ENCODE measurements at regions not wholly inside any gene's neighbourhood (a gene's known extent, or its start where the extent isn't known, plus 50 kb on each side); places are given as distances from the start of the nearest gene placed in this dataset.
"Not testable (repeated sequence)": the region's sequence is repeated elsewhere in the genome, so short reads cannot be mapped to it uniquely, and the experiment has no call there.

DNA sequence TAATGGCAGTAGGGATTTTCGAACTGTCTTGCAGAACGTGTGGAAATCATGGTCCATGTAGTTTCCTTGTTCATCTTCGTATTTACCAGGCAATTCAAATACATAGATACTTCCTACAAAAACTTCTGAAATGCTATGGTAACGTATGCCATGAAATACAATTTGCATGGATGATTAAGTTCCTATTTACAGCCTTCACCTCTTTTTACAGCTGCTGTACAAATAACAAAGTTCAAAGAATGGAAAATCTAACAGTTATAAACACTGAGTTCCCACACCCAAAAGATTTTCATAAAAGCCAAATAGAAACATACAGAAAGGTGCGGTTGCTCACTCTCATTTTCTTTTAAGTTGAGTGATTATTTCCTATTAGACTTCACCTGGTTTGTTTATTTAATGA is 115.8 kb upstream of the TNFSF11 start:
- intact Hi-C loops (cut with DNase I, micrococcal nuclease) = no loop called here

GRCh38 chr13:42466123-42466522 is 107.8 kb upstream of the TNFSF11 start:
- intact Hi-C loops (cut with DNase I, micrococcal nuclease) = no loop called here
- ATAC-seq (no peak), DNase-seq (no peak)

More for the DNA sequence above, 115.8 kb upstream of the TNFSF11 start:
- ATAC-seq = peak; percentile 95
- no peak for DNase-seq

- intact Hi-C loops (cut with DNase I, micrococcal nuclease) = no loop called here
- ATAC-seq (no peak), DNase-seq (no peak)
Measured at GRCh38 chr13:42466609-42467008, 107.3 kb upstream of the TNFSF11 start.

DNA sequence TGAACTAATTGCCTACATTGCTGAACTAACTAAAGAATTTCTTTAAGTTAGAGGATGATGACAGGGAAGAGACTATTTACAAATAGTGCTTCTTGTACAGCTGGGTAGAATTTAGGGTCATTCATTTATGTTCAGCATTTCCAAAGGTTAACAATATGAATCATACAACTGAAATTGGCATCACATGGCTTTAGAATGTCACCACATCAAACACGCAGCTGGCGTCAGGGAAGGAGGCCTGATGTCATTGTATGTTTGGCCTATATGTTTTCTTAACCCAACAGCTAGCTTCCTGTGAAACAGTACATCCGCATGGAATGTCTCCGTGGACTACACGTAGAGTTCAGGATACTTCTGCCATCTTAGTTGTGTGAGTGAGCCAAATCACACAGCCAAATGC is 99.0 kb upstream of the TNFSF11 start:
- DNase-seq (no peak), ATAC-seq (no peak)
- intact Hi-C loops (cut with DNase I, micrococcal nuclease) = no loop called here

DNA sequence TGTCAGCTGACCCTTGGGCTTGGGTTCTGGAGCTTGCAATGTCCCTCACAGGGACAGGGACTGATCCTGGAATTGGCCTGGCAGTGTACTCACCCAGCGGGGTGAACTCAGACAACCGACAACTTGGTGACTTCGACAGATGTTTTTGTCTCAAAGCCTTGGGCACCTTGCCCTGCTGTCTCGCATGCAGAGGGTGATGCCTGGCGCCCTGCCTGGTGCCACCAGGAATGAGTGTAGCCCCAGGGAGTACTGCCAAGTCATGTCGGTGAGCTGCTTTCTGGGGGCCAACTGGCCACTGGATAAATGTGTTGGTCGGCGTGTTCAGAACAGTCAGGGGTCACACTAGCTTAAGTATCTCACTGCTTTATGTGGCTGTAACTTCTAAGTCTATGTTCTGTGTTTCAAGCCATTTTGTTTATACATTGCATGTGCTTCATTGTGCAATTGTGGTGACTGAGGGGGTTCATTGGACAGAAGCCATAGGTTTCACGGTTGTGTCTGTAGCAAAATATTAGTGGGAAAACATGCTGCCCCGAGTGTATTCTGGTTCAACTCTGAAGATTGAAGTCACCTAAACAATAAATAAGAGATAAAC is 96.3 kb upstream of the TNFSF11 start:
- DNase-seq = no peak
- intact Hi-C loops (cut with DNase I, micrococcal nuclease) = no loop called here
- no peak for ATAC-seq

DNA sequence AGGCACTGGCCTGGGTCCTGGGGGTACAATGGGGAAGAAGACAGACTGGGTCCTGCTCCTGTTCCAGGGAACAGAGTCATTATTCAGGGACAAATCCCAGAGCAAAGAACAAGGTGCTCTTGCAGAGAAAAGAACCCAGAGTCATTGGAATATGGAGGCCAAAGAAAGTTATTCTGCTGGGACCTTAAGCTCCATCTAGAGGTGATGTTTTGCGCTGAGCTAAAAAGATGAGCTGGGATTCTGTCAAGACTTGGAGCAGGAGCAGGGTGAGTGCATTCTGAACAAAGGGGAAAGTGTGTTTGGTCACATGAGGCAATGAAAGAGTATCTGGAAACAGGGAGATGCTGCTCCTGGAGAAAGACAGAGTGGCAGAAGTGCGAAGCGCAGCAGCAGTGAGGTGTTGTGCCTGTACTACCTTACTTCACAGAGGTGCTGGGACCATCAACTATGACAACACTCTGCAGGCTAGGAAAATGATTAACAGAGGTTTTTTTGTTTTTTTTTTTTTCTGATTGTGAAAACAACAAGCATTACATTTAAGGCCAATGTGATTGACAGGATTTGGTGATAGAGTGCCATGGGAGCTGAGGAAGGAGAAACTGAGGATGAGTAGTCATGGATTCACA is 95.3 kb upstream of the TNFSF11 start:
- intact Hi-C loops (cut with DNase I, micrococcal nuclease) = no loop called here
- DNase-seq (no peak), ATAC-seq (peak; percentile 73)

DNA sequence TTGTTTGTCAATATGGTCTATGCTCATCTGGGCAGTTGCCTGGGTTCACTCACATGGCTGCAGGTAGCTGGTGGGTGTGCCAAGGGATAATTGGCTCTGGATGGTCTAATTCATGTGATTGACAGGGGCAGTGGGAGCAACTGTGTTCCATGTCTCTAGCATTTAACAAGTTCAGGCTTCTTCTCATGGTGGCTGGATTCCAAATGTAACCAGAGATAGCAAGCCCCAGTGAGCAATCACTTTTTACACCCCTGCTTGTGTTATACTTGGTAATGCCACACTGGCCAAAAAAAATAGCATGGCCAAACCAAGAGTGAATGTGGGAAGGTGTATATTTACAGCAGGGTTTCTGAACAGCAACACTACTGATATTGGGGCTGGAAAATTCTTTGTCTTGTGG is 89.6 kb upstream of the TNFSF11 start:
- ATAC-seq (no peak), DNase-seq (no peak)
- intact Hi-C loops (cut with DNase I, micrococcal nuclease) = no loop called here

GRCh38 chr13:42485272-42485671 is 88.7 kb upstream of the TNFSF11 start:
- ATAC-seq = no peak
- no peak for DNase-seq
- intact Hi-C loops (cut with DNase I, micrococcal nuclease) = no loop called here

GRCh38 chr13:42486711-42487198 is 87.2 kb upstream of the TNFSF11 start:
- intact Hi-C loops (cut with DNase I, micrococcal nuclease) = no loop called here
- ATAC-seq = no peak
- DNase-seq = no peak

DNA sequence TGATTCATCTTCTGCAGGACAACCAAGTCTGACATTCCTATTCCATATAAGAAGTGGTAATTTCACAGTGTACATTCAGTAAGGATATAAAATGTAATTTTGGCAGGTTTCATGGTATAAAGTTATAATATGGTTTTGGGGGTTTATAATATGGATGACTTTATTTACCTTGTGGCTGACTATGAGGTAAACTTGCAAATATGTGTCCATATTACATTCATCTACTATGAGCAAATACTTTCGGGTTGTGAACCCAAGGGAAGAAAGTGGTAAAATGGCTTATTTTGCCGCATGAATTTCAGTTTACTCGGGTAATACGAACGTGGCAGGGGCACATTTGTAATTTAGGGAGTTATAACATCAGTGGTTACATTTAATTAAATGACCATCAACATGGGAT is 86.7 kb upstream of the TNFSF11 start:
- intact Hi-C loops (cut with DNase I, micrococcal nuclease) = no loop called here
- DNase-seq = no peak
- ATAC-seq = no peak

DNA sequence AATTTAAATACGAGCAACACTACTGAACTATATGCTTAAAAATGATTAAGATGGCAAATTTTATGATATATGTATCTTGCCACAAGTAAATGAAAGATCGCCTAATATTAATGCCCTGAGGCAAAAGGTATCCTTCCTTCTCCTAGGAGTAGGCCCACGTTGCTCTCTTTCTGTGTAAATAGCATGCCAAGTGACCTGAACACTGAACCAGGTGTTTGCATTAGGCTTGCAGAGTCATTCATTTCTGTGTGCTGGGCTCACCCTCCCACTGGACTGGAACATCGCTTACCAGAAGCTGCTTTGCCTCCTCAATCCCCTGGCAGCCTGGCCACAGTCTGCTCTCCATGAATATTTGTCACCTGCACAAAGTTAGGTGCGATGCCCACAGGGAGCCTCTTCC is 83.3 kb upstream of the TNFSF11 start:
- ATAC-seq = no peak

DNA sequence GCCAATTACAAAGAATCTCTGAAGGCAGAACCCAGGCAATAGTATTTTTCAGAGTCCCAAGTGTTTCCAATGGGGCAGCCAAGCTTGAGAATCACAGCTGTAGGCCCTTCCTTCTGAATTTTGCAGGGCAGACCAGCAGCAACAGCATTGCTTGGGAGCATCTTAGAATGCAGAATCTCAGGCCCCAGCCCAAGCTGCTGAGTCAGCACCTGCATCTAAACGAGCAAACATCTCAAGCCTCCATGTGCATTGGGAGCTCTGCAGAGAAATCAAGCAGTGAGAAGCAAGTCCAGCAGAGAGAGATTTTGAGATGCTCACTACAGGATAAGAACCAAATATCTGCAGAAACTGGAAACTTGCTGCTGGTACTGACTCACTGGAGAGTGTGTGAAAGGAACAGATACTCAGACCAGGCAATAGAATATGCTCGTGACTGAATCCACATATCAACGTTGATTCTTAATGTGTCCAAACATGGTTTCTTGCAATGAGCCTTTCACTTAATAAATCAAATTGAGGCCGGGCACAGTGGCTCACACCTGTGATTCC is 81.5 kb upstream of the TNFSF11 start:
- intact Hi-C loops (cut with DNase I, micrococcal nuclease) = no loop called here
- no peak for ATAC-seq
- DNase-seq = no peak

More for the DNA sequence above, 83.3 kb upstream of the TNFSF11 start:
- intact Hi-C loops (cut with DNase I, micrococcal nuclease) = no loop called here
- DNase-seq = no peak

GRCh38 chr13:42494157-42494556 is 79.8 kb upstream of the TNFSF11 start:
- no peak for ATAC-seq
- intact Hi-C loops (cut with DNase I, micrococcal nuclease) = no loop called here
- no peak for DNase-seq

GRCh38 chr13:42495255-42495654 is 78.7 kb upstream of the TNFSF11 start:
- intact Hi-C loops (cut with DNase I, micrococcal nuclease) = no loop called here
- no peak for DNase-seq
- ATAC-seq = no peak

- DNase-seq (no peak), ATAC-seq (no peak)
- intact Hi-C loops (cut with DNase I, micrococcal nuclease) = no loop called here
Measured at GRCh38 chr13:42495751-42496150, 78.2 kb upstream of the TNFSF11 start.

- intact Hi-C loops (cut with DNase I, micrococcal nuclease); ATAC-seq; DNase-seq: not testable (repeated sequence)
Measured at GRCh38 chr13:42496926-42497554, 76.9 kb upstream of the TNFSF11 start.

- DNase-seq (no peak), ATAC-seq (no peak)
- intact Hi-C loops (cut with DNase I, micrococcal nuclease) = no loop called here
Measured at GRCh38 chr13:42497798-42498197, 76.2 kb upstream of the TNFSF11 start.

DNA sequence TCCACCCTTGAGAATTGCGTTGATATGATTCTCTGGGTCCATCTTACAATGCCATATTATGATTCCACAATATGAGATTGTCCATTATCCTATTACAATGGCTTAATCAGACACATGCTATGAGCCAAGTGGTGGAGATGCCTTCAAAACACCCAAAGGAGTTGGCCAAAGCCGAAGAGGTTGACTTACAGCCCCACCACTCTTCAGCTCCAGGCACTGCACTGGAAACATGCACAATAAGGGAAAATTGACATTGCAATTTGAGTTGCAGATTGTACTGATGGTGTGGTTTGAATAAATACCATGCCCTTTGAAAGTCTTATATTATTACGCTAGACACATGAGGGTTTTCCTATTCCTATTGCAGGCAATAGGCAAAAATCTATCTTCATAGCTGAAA is 75.4 kb upstream of the TNFSF11 start:
- intact Hi-C loops (cut with DNase I, micrococcal nuclease) = no loop called here

More for the DNA sequence above, 75.4 kb upstream of the TNFSF11 start:
- ATAC-seq (no peak), DNase-seq (no peak)

All from left colon (tissue), 2 donors.